HK-2 (cell line): ENCODE measurements at regions not wholly inside any gene's neighbourhood (a gene's known extent, or its start where the extent isn't known, plus 50 kb on each side); places are given as distances from the start of the nearest gene placed in this dataset.

Experiments used
- DNase-seq: peaks from one replicate; pipeline ENCODE4 v3.0.0-alpha.2; 2018; ENCODE audit not compliant: unreplicated experiment

GRCh38 chr11:33412241-33412640 lies 155.1 kb downstream of the HIPK3 start:
- no peak for DNase-seq

- no peak for DNase-seq
Observed at GRCh38 chr11:33411751-33412150, 154.6 kb downstream of the HIPK3 start.

- no peak for DNase-seq
Observed at GRCh38 chr11:33410086-33410765, 153.0 kb downstream of the HIPK3 start.
